Spleen (tissue), 7 donors: ENCODE measurements at regions not wholly inside any gene's neighbourhood (a gene's known extent, or its start where the extent isn't known, plus 50 kb on each side); places are given as distances from the start of the nearest gene placed in this dataset.

Source experiments
- CTCF ChIP-seq, 11 experiments: fragments of 200-600 bp in 7 of 11; fragments of 450-650 bp in 4 of 11; sonication (generic) in 4 of 11; IDR thresholded peaks in 8 of 11; conservative IDR thresholded peaks in 3 of 11; 1 replicate in 7 of 11; 2 replicates in 4 of 11; pipeline versions ENCODE4 v1.4.0 to v1.8.0; 2016 to 2021; ENCODE audit warnings: antibody characterized with exemption in 11 of 11, inconsistent platforms in 4 of 11, mild to moderate bottlenecking in 1 of 11
- POLR2A ChIP-seq, 3 donors: fragments of 450-650 bp; IDR thresholded peaks; one replicate each; pipeline ENCODE4 v1.5.1; 2017; ENCODE audit warnings: antibody characterized with exemption in 3 of 3, mild to moderate bottlenecking in 1 of 3
- donor health status: DM: no; HTN: no; CAD: no; lungs with moderate emphysema.
- donor health status: DM: no; HTN: no; CAD: no.
- donor health status: DM: no; HTN: no; CAD: no.

DNA sequence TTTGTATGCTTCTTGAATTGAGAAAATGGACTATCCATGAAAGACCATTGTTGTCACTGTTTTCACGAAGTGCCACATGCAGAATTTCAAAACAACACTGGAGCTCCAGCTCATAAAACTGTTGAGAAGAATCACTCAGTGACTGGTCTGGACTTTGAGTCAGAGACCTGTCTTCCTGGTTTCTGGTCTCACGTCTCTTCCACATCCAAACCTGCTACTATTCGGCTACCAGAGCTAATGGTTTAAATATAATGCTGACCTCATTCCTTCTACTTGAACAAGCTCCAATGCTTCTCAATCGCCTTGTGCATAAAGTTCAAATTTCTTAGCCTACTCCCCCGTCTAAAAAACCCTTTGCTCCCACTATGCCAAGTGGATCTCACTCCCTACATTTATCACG, 227.9 kb upstream of the NR2F2 start:
- no peak for TF ChIP-seq CTCF (IDR thresholded peaks at IDR 0.05 in 8 of 11, conservative IDR thresholded peaks at IDR 0.05 in 3 of 11)
- no peak for TF ChIP-seq POLR2A (IDR thresholded peaks at IDR 0.05)
